ENCODE measurements at regions not wholly inside any gene's neighbourhood (a gene's known extent, or its start where the extent isn't known, plus 50 kb on each side); places are given as distances from the start of the nearest gene placed in this dataset.
A peak's percentile ranks its signal among the peaks of the same experiment; 100 is the strongest.

- H3K4me1 ChIP-seq (ENCODE audit: control insufficient read depth in 2 of 2, insufficient read depth in 2 of 2, low read length in 1 of 2), result no peaks in the 10 kb centered on the region
- H3K9me3 ChIP-seq (ENCODE audit: control insufficient read depth in 2 of 2, insufficient read depth in 1 of 2, low read depth in 1 of 2, low read length in 1 of 2), result no peaks in the 10 kb centered on the region
- H3K27ac ChIP-seq (ENCODE audit: low read depth in 2 of 2, low read length in 1 of 2), result no peak overlapping the region
- WGBS, 2 donors, result 89 to 90% methylated on average over 5 of the region's 5 CpGs
- no peak overlapping the region for H3K4me3 ChIP-seq (ENCODE audit: low read depth in 1 of 2, low read length in 2 of 2)
- no peaks in the 10 kb centered on the region for H3K27me3 ChIP-seq (ENCODE audit: control insufficient read depth in 1 of 2, insufficient read depth in 2 of 2, low read length in 2 of 2)
- no peaks in the 10 kb centered on the region for H3K36me3 ChIP-seq (ENCODE audit: control insufficient read depth in 2 of 2, insufficient read depth in 2 of 2, low read length in 1 of 2)
Measured at GRCh38 chr7:25929448-25929847, 222.6 kb upstream of the NFE2L3 start.

GRCh38 chr7:25930492-25931048 is 221.4 kb upstream of the NFE2L3 start:
- WGBS, 2 donors, result 87 to 89% methylated on average over 5 of the region's 5 CpGs
- Histone ChIP-seq H3K9me3 (ENCODE audit: control insufficient read depth in 2 of 2, insufficient read depth in 1 of 2, low read depth in 1 of 2, low read length in 1 of 2) (no peaks in the 10 kb centered on the region), H3K4me1 (ENCODE audit: control insufficient read depth in 2 of 2, insufficient read depth in 2 of 2, low read length in 1 of 2) (no peaks in the 10 kb centered on the region), H3K4me3 (ENCODE audit: low read depth in 1 of 2, low read length in 2 of 2) (no peak overlapping the region), H3K27me3 (ENCODE audit: control insufficient read depth in 1 of 2, insufficient read depth in 2 of 2, low read length in 2 of 2) (no peaks in the 10 kb centered on the region), H3K36me3 (ENCODE audit: control insufficient read depth in 2 of 2, insufficient read depth in 2 of 2, low read length in 1 of 2) (no peaks in the 10 kb centered on the region), H3K27ac (ENCODE audit: low read depth in 2 of 2, low read length in 1 of 2) (no peak overlapping the region)

GRCh38 chr7:25931156-25931555 is 220.8 kb upstream of the NFE2L3 start:
- no peaks in the 10 kb centered on the region for H3K4me1 ChIP-seq (ENCODE audit: control insufficient read depth in 2 of 2, insufficient read depth in 2 of 2, low read length in 1 of 2)

GRCh38 chr7:25933921-25934320 is 218.1 kb upstream of the NFE2L3 start:
- H3K27ac ChIP-seq (ENCODE audit: low read depth in 2 of 2, low read length in 1 of 2), result no peak overlapping the region
- H3K36me3 ChIP-seq (ENCODE audit: control insufficient read depth in 2 of 2, insufficient read depth in 2 of 2, low read length in 1 of 2), result no peaks in the 10 kb centered on the region
- H3K4me3 ChIP-seq (ENCODE audit: low read depth in 1 of 2, low read length in 2 of 2), result no peak overlapping the region
- 97 to 99% methylated on average over 1 of the region's 1 CpG for WGBS, 2 donors
- H3K27me3 ChIP-seq (ENCODE audit: control insufficient read depth in 1 of 2, insufficient read depth in 2 of 2, low read length in 2 of 2), result no peaks in the 10 kb centered on the region
- no peaks in the 10 kb centered on the region for H3K9me3 ChIP-seq (ENCODE audit: control insufficient read depth in 2 of 2, insufficient read depth in 1 of 2, low read depth in 1 of 2, low read length in 1 of 2)
- H3K4me1 ChIP-seq (ENCODE audit: control insufficient read depth in 2 of 2, insufficient read depth in 2 of 2, low read length in 1 of 2), result no peaks in the 10 kb centered on the region

More at GRCh38 chr7:25931156-25931555, 220.8 kb upstream of the NFE2L3 start:
- H3K36me3 ChIP-seq (ENCODE audit: control insufficient read depth in 2 of 2, insufficient read depth in 2 of 2, low read length in 1 of 2), result no peaks in the 10 kb centered on the region
- H3K4me3 ChIP-seq (ENCODE audit: low read depth in 1 of 2, low read length in 2 of 2), result no peak overlapping the region
- WGBS, 2 donors, result 54 to 61% methylated on average over 1 of the region's 1 CpG
- no peaks in the 10 kb centered on the region for H3K27me3 ChIP-seq (ENCODE audit: control insufficient read depth in 1 of 2, insufficient read depth in 2 of 2, low read length in 2 of 2)
- no peak overlapping the region for H3K27ac ChIP-seq (ENCODE audit: low read depth in 2 of 2, low read length in 1 of 2)
- H3K9me3 ChIP-seq (ENCODE audit: control insufficient read depth in 2 of 2, insufficient read depth in 1 of 2, low read depth in 1 of 2, low read length in 1 of 2), result no peaks in the 10 kb centered on the region

- Histone ChIP-seq H3K9me3 (ENCODE audit: control insufficient read depth in 2 of 2, insufficient read depth in 1 of 2, low read depth in 1 of 2, low read length in 1 of 2) (no peaks in the 10 kb centered on the region), H3K4me1 (ENCODE audit: control insufficient read depth in 2 of 2, insufficient read depth in 2 of 2, low read length in 1 of 2) (peaks cover 2 to 5% of the 10 kb centered on the region in 2 donors), H3K27me3 (ENCODE audit: control insufficient read depth in 1 of 2, insufficient read depth in 2 of 2, low read length in 2 of 2) (no peaks in the 10 kb centered on the region), H3K36me3 (ENCODE audit: control insufficient read depth in 2 of 2, insufficient read depth in 2 of 2, low read length in 1 of 2) (no peaks in the 10 kb centered on the region), H3K27ac (ENCODE audit: low read depth in 2 of 2, low read length in 1 of 2) (peak overlapping the region; percentile 93 to 95), H3K4me3 (ENCODE audit: low read depth in 1 of 2, low read length in 2 of 2) (no peak overlapping the region)
- 26 to 44% methylated on average over 8 of the region's 8 CpGs for WGBS, 2 donors
Measured at GRCh38 chr7:25940086-25940906, 211.7 kb upstream of the NFE2L3 start.

- Histone ChIP-seq H3K9me3 (ENCODE audit: control insufficient read depth in 2 of 2, insufficient read depth in 1 of 2, low read depth in 1 of 2, low read length in 1 of 2) (no peaks in the 10 kb centered on the region), H3K27me3 (ENCODE audit: control insufficient read depth in 1 of 2, insufficient read depth in 2 of 2, low read length in 2 of 2) (no peaks in the 10 kb centered on the region), H3K27ac (ENCODE audit: low read depth in 2 of 2, low read length in 1 of 2) (peak overlapping the region; percentile 78 to 79), H3K36me3 (ENCODE audit: control insufficient read depth in 2 of 2, insufficient read depth in 2 of 2, low read length in 1 of 2) (no peaks in the 10 kb centered on the region), H3K4me1 (ENCODE audit: control insufficient read depth in 2 of 2, insufficient read depth in 2 of 2, low read length in 1 of 2) (peaks cover 2 to 9% of the 10 kb centered on the region in 2 donors), H3K4me3 (ENCODE audit: low read depth in 1 of 2, low read length in 2 of 2) (no peak overlapping the region)
- WGBS, 2 donors, result 33% methylated on average over 8 of the region's 8 CpGs
Measured at GRCh38 chr7:25944777-25945515, 207.1 kb upstream of the NFE2L3 start.

- no peaks in the 10 kb centered on the region for H3K36me3 ChIP-seq (ENCODE audit: control insufficient read depth in 2 of 2, insufficient read depth in 2 of 2, low read length in 1 of 2)
- H3K27ac ChIP-seq (ENCODE audit: low read depth in 2 of 2, low read length in 1 of 2), result peak overlapping the region in 1 of 2 donors; percentile 78
- peaks cover 2 to 9% of the 10 kb centered on the region in 2 donors for H3K4me1 ChIP-seq (ENCODE audit: control insufficient read depth in 2 of 2, insufficient read depth in 2 of 2, low read length in 1 of 2)
- no peaks in the 10 kb centered on the region for H3K27me3 ChIP-seq (ENCODE audit: control insufficient read depth in 1 of 2, insufficient read depth in 2 of 2, low read length in 2 of 2)
- no peak overlapping the region for H3K4me3 ChIP-seq (ENCODE audit: low read depth in 1 of 2, low read length in 2 of 2)
- H3K9me3 ChIP-seq (ENCODE audit: control insufficient read depth in 2 of 2, insufficient read depth in 1 of 2, low read depth in 1 of 2, low read length in 1 of 2), result no peaks in the 10 kb centered on the region
Measured at GRCh38 chr7:25945608-25946007, 206.4 kb upstream of the NFE2L3 start.

- no peaks in the 10 kb centered on the region for H3K36me3 ChIP-seq (ENCODE audit: control insufficient read depth in 2 of 2, insufficient read depth in 2 of 2, low read length in 1 of 2)
- no peak overlapping the region for H3K27ac ChIP-seq (ENCODE audit: low read depth in 2 of 2, low read length in 1 of 2)
- peaks cover 2 to 9% of the 10 kb centered on the region in 2 donors for H3K4me1 ChIP-seq (ENCODE audit: control insufficient read depth in 2 of 2, insufficient read depth in 2 of 2, low read length in 1 of 2)
Measured at GRCh38 chr7:25946181-25946580, 205.8 kb upstream of the NFE2L3 start.

GRCh38 chr7:25947669-25948516 is 204.1 kb upstream of the NFE2L3 start:
- no peaks in the 10 kb centered on the region for H3K27me3 ChIP-seq (ENCODE audit: control insufficient read depth in 1 of 2, insufficient read depth in 2 of 2, low read length in 2 of 2)
- H3K27ac ChIP-seq (ENCODE audit: low read depth in 2 of 2, low read length in 1 of 2), result no peak overlapping the region
- H3K4me1 ChIP-seq (ENCODE audit: control insufficient read depth in 2 of 2, insufficient read depth in 2 of 2, low read length in 1 of 2), result peaks cover 2 to 9% of the 10 kb centered on the region in 2 donors
- WGBS, 2 donors, result 67 to 79% methylated on average over 13 of the region's 13 CpGs
- no peaks in the 10 kb centered on the region for H3K9me3 ChIP-seq (ENCODE audit: control insufficient read depth in 2 of 2, insufficient read depth in 1 of 2, low read depth in 1 of 2, low read length in 1 of 2)
- no peaks in the 10 kb centered on the region for H3K36me3 ChIP-seq (ENCODE audit: control insufficient read depth in 2 of 2, insufficient read depth in 2 of 2, low read length in 1 of 2)
- H3K4me3 ChIP-seq (ENCODE audit: low read depth in 1 of 2, low read length in 2 of 2), result no peak overlapping the region

More at GRCh38 chr7:25946181-25946580, 205.8 kb upstream of the NFE2L3 start:
- no peak overlapping the region for H3K4me3 ChIP-seq (ENCODE audit: low read depth in 1 of 2, low read length in 2 of 2)
- H3K9me3 ChIP-seq (ENCODE audit: control insufficient read depth in 2 of 2, insufficient read depth in 1 of 2, low read depth in 1 of 2, low read length in 1 of 2), result no peaks in the 10 kb centered on the region
- 80 to 92% methylated on average over 4 of the region's 4 CpGs for WGBS, 2 donors
- H3K27me3 ChIP-seq (ENCODE audit: control insufficient read depth in 1 of 2, insufficient read depth in 2 of 2, low read length in 2 of 2), result no peaks in the 10 kb centered on the region

All from esophagus (tissue), 2 donors.